ENCODE measurements at regions not wholly inside any gene's neighbourhood (a gene's known extent, or its start where the extent isn't known, plus 50 kb on each side); places are given as distances from the start of the nearest gene placed in this dataset.
A peak's percentile ranks its signal among the peaks of the same experiment; 100 is the strongest.
"Not testable (repeated sequence)": the region's sequence is repeated elsewhere in the genome, so short reads cannot be mapped to it uniquely, and the experiment has no call there.

GRCh38 chr1:30476911-30477459, 246.4 kb downstream of the MATN1 start:
- DNase-seq = no peak

DNA sequence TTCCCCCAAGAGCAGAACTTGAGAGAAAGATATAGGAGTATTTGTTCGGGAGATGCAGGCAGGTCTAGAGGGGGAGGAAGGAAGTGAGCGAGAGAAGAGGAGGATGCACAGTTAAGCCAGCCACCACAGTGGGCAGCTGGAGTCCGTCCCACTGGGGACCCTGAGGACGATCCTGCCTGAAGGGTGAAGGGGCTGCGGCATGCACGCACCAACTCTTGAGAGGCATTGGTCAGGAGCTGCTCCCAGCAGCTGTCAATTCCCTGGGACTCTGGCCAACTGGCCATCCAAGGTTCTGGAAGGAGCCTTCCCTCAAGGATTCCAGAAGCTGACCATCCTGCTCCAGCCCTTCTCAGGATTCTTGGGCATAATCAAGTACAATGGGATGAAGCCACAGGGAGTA, 246.9 kb downstream of the MATN1 start:
- DNase-seq = no peak

GRCh38 chr1:30475966-30476365, 247.4 kb downstream of the MATN1 start:
- no peak for DNase-seq

GRCh38 chr1:30475201-30475600, 248.2 kb downstream of the MATN1 start:
- no peak for DNase-seq

GRCh38 chr1:30474818-30475200, 248.6 kb downstream of the MATN1 start:
- no peak for DNase-seq

DNA sequence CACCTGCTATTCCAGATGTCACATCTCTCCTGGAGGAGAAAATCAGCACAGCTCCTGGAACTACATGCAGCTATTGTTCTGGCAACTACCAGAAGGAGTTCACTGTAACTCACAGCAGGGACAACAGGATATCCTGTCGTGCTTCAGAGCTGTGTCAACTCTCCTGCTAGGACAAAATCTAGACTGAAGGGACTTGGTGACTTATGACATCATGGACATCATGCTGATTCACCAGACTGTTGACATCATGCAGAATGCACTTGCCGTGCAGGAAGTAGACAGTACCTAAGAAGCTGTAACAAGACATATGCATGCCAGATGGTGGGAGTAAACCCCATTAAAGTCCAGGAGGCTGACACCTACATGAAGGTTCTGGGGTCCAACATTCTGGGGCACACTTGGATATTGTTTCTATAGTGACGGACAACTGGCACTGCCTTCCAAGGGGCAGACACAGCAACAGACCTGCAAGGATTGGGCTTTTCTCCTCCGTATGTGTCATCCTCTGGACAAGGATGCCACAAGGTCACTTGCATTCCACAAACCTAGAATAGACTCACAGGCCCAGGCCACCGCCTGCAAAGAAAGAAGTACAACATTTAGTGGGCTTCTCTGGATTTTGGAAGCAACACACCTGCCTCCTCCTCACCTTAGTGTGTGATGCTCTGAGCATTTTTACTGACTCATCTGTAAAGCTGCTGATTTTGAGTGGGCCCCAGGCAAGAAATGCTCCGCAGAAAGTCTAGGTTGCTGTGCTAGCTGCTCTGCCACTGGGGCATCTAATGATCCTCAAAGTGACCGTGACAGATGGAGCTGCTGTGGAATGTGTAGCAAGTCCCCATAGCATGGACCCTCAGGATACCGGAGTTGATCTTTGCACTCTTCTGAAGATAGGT, 249.2 kb downstream of the MATN1 start:
- DNase-seq = peak; percentile 44

DNA sequence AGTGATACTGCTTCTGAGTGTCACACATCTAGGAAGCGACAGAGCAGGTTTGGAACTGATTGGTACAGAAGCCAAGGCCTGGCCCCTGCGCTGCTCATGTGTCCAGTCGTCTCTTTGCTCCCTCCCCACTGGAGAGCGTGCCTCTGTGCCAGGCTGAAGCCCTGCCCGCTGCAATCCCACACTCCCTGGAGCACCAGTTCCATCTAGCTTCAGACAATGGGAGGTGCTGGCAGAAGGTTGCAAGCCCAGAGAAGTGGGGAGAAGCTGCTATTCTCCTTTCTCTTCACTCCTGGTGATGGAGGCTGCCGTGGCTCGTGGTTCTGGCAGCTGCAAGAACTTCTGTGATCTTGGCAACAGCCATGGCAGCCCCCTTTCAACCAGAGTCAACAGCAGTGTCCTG, 250.9 kb downstream of the MATN1 start:
- DNase-seq = no peak

DNA sequence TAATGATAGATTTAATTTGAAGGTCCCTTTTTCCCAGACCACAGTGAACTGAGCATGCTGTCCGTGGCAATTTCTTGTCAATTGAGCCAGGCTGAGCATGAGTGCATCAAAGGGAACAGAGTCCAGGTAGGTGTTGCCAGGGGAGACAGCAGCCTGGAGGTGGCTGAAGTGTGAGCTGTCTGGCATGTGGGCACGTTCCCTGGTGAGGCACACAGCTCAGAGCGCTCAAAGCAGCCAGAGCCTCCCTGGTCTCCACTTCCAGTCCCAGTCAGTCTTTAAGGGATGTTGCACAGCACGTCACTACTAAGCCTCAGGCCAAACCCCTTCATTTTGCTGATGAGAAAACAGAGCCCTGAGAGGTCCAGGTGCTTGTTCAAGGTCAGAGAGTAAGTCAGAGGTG, 251.4 kb downstream of the MATN1 start:
- DNase-seq = no peak

- DNase-seq = no peak
Observed at GRCh38 chr1:30471307-30471706, 252.1 kb downstream of the MATN1 start.

DNA sequence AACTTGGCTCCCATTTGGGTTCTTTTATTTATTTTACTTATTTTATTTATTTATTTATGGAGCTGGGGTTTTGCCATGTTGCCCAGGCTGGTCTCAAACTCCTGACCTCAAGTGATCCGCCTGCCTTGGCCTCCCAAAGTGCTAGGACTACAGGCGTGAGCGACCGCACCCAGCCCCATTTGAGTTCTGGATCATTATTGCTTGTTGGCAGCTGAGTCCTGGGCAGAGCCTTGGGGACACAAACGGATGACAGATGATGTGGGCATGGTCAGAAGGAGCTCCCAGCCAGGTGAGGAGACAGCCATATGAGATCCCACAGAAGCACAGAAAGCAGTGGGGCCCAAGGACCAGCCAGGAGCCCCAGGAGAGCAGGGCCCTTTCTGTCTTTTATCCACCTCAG, 254.0 kb downstream of the MATN1 start:
- no peak for DNase-seq

- DNase-seq = no peak
Observed at GRCh38 chr1:30467101-30467500, 256.3 kb downstream of the MATN1 start.

DNA sequence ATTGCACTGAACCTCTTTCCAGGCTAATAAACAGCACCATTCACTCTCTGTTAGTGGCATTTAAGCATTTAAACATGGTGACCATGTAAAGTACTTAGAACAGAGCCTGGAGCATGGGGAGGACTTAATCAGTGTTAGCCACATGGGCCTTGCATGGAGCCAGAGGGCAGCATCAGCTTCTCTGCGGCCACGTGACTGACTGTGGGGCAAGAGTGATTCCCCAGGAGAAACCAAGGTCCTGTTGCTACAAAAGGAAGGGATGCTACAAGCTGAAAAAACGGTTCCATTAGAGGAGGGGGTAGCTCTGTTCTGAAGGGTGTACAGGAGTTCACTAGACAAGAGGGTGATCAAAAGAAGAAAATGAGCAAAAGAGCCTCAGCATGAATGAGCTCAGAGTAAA, 256.8 kb downstream of the MATN1 start:
- DNase-seq = no peak

DNA sequence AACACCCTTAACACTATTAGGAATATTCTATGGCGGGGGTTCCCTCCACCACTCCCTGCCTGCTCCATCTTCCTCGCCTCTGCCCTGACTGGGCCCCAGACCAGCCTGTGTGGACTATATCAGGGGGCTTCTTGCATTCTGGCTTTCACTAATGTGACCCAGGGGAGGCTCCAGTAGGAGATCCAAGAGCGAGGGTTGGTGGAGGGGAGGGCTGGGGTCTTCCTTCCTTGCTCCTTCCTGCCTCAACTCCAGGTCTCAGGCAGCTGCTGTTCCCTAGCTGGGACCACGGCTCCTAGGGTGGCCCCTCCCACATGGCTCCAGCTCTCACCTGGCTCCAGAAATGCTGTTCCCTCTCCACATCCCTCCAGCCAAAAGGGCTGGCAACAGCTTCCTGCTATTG, 257.4 kb downstream of the MATN1 start:
- no peak for DNase-seq

- DNase-seq = no peak
Observed at GRCh38 chr1:30465096-30465495, 258.3 kb downstream of the MATN1 start.

DNA sequence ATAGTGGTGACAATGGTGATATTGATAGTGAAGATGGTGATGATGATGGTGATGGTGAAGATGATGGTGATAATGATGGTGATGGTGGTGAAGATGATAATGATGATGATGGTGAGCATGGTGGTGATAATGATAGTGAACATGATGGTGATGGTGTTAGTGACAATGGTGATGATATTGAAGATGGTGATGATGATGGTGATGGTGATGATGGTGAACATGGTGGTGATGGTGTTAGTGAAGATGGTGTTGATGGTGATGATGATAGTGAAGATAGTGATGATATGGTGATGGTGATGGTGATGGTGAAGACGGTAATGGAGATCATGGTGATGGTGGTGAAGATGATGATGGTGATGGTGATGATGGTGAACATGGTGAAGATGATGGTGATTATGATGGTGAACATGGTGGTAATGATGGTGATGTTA, 259.2 kb downstream of the MATN1 start:
- DNase-seq = no peak

DNA sequence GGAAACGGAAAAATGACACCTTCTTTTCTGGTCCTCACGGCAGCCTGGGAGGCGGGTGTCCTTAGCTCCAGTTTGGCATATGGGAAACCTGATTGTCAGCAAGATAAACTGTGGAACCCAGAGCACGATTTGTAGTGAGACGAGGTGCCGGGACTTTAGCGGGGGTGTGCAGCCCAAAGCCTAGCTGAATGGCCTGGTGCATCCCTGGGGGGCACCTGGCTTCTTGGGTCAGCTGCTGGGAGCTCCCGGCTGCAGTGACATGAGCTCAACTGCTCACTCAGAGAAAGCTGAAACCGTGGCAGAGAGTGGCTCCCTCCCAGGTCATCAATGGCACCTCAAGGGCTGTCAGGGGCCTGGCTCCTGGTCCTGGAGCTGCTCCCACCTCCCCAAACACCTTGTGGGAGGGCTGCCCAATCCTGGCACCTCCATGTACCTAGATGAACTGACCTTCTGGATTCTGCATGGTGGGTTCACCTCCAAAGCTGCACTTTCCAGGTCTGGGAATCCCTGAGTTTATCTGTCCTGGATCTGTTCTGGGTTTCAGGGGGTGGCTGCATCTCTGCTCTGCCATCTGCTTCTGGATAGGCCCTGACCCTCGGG, 260.5 kb downstream of the MATN1 start:
- DNase-seq = no peak

DNA sequence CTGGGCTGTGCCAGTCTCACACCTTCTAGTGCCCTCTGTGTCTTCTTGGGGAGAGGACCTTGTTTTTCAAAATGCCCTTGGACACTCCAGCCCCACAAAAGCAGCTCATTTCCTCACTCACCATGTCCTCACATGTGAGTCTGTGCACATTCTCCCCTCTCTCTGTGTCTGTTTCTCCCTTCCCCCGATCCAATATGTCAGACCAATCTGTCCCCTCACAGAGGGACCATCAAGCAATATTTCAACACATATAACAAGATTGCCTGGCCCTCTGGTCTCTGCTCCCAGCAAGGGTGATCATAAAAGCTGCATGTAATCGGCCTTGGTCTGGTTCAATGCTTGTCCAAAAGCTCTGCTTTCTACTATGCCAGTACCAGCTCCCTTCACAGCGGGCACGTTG, 261.2 kb downstream of the MATN1 start:
- no peak for DNase-seq

DNA sequence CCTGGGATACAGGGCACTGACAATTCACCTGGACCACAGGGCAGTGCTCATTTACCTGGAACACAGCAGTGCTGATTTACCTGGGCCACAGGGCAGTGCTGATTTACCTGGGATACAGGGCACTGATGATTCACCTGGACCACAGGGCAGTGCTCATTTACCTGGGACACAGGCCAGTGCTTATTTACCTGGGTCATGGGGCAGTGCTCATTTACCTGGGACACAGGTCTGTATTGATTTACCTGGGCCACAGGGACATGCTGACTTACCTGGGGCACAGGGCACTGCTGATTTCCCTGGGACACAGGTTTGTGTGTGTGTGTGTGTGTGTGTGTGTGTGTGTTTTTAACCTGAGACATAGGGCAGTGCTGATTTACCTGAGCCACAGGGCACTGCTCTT, 261.7 kb downstream of the MATN1 start:
- no peak for DNase-seq

- DNase-seq = no peak
Observed at GRCh38 chr1:30460661-30461060, 262.7 kb downstream of the MATN1 start.

- not testable (repeated sequence) for DNase-seq
Observed at GRCh38 chr1:30458730-30459485, 264.5 kb downstream of the MATN1 start.

GRCh38 chr1:30452925-30453324, 270.5 kb downstream of the MATN1 start:
- DNase-seq = no peak

- DNase-seq = no peak
Observed at GRCh38 chr1:30452170-30452569, 271.2 kb downstream of the MATN1 start.

DNA sequence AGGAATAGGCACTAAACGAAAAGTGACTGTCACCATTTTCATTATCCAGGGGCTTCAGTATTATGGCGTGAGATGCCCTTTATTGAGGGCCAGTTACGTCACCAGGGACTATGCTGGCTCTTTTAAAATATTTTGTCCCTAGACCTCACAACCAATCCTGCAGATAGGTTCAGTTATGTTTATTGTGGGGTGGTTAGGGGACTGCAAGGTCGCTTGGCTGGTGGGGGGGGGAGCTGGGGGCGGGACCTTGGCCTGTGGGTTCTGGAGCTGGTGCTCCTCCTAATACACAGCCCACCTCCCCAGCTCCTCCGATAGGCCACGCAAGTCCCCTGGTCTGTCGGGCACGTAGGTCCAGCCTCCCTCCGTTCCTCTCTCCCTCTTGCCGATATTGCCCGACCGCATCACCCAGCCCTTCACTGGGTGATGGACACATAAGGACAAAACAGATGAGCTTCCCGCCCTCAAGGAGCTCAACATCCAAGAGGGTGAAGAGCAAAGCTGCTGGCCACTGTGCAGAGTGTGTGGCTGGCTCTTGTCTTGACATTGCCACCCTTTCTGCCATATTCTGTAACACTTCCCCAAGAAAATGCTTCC, 271.8 kb downstream of the MATN1 start:
- DNase-seq = no peak
